ENCODE measurements at regions not wholly inside any gene's neighbourhood (a gene's known extent, or its start where the extent isn't known, plus 50 kb on each side); places are given as distances from the start of the nearest gene placed in this dataset.
"Not testable (repeated sequence)": the region's sequence is repeated elsewhere in the genome, so short reads cannot be mapped to it uniquely, and the experiment has no call there.

DNA sequence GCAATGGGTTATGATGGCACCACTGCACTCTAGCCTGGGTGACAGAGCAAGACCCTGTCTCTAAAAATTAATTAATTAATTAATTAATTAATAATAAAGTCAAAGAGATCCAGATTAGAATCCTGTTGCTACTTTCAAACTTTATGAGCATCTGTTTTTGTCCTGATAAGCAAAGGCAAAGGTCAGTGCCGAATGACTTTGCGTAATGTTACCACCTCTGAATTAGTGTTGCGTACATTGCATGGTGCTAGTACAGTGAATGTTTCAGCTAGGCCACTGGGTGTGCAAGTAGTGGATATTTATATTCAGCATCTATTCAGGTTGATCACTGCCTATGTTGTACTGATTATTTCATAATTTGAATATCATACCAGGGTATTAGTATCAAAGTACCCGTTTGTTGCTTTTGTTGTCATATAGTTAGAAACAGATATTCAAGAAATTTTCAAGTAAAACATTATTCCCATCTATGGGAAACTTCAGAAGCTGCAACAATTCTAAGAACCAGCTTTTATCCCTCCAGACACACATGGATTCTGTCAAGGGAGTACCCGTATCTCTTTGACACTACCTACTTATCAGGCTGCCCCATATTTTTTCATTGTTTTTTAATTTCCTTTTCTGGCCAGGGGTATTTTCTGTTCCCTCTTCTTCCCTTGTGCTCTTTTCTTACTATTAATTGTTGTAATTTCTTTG is 127.1 kb upstream of the GRM7 start:
- no peak for DNase-seq (ENCODE audit: low read depth in 1 of 2, low spot score in 1 of 2)

DNA sequence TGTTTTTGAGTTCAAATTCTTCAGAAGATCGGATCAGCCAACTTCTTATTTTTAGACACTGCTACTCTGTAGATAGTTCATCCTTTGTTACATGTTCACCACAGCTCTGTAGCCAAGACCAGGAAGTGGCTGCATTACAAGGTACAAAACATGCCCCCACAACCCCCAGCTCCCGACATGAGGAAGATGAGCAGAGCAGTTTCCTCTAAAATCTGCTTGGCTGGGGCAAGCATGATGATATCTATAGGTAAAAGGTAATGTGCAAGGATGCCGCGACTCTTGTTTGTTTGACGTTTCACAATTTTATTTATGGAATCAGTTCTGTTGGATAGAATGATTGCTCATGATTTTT is 126.5 kb upstream of the GRM7 start:
- DNase-seq (ENCODE audit: low read depth in 1 of 2, low spot score in 1 of 2) = no peak

DNA sequence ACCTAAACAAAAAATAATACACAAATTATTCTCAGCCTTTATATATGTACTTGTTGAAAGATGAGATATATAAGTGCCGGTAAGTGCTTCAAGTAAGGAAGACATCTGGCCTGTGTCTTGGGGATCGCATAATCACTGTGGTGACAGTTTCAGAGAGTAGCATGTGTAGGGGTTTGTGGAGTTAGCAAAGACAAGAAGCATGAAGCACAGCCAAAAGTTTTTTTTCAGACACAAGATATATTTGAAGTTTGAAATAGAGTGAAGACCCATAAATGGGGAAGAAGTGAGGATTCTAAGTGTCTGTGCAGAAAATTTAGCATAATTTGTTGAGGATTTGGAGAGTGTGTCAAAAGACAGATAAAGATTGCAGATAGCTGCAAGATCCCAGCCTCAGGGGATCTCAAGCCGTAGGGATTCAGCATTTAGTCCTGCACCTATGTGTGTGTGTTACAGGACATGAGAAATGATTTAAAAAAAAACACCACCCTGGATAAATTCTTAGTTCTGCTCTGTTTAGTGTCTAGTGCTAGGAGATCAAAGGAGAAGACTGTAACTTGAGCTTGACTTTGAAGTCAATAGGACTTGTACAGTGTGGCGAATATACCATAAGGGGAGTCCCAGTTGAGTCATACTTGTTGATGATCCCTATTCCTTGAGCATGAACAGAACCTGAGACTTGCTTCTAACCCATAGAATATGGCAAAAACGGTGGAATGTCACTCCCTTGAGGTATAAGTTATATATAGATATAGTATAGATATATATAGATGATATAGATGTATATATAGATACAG is 123.9 kb upstream of the GRM7 start:
- DNase-seq (ENCODE audit: low read depth in 1 of 2, low spot score in 1 of 2) = no peak

DNA sequence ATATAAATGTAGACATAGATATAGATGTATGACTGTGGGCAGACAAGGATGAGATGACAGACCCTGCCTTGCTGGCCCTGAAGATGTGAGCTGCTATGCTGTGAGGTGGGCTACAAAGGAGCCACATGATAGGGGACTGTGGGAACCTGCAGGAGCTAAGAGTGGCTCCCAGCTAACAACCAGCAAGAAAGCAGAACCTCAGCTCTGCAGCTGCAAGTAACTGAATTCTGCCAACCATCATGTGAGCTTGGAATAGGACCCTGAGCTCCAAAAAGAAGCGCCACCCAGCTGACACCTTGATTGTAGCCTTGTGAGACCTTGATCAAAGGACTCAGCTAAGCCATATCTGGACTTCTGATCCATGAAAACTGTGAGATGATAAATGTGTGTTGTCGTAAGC is 123.3 kb upstream of the GRM7 start:
- DNase-seq (ENCODE audit: low read depth in 1 of 2, low spot score in 1 of 2) = no peak

DNA sequence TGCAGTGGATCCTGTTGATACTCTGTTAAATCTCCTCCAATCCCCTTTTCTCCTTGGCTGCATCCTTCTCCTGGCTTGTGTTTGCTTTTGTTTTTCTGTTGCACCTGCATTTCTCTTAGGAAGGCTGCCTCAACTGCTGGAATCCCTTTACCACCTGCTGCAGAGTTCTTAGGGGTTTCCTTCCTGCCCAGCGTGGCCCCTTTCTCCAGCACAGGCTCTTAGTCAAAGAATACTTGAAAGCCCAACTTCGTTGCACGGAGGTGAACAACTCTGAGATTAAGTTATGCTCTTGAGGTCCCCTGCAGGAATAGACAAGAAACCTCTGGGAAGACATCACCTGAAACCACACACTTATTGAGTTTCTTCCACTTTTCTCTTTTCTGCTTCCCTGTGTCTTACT is 121.6 kb upstream of the GRM7 start:
- no peak for DNase-seq (ENCODE audit: low read depth in 1 of 2, low spot score in 1 of 2)

DNA sequence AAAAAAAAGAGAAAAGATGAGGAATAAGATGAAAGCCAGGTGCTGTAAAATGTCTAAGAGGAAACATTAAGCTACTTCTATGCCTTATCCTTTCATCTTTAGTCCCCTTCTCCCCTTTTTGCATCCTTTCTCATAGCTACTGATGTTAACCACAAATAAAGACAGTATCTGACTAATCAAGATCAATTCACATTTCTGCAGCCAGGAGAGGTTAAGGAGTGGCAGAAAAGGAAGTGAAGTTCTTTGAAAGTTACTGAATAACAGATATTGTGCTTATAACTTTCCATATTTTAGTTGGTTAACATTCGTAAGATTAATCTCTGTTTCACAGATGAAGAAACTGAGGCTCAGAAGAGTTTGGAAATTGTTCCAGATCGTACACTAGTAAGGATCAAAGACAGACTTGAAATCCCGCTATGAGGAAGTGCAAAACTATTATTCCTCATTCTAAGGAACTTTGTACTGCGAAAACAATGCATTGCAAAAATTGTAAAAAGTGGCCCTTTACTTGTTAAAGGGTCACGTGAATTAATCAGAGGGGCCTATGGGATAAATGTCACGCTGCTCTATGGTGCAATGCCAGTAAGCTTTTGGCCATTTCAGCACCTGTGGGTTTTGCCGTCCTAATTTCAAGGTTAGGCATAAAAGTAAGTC is 117.7 kb upstream of the GRM7 start:
- DNase-seq (ENCODE audit: low read depth in 1 of 2, low spot score in 1 of 2) = no peak

DNA sequence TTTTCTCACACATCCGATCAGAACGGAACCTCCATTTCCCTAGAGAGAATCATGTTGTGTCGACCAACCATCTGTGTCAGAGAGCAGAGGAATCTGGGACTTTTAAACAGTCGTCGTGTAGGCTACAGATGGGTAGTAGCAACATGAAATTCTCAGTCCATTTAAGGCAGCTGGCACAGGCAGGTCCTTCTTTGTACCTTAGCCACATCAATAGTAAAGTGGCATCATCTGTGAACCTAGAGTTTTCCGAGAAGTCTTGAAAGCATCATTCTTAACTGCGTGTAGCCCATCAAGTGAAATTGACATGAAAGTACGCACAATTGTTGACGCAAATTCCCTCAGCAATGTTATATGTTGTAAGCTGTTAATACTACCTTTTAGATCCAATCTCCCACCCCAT is 114.5 kb upstream of the GRM7 start:
- no peak for DNase-seq (ENCODE audit: low read depth in 1 of 2, low spot score in 1 of 2)

DNA sequence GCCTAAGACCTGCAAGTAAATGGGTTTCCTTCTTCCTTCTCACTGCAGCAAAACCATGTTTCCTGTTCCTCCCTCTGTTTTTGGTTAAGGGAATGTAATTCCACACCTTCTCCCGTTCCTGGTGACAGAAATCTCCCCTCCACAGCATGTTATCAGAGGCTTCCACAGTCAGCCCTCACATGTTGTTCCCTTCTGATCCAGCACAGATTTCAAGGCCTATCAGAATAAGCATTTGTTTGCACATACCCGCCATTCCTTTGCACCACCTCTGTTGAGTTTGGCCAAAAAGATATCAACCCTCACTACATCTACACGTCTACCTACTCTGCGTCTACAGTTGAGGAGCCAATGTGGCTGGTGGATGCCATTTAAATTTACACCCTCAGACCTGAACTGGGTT is 113.9 kb upstream of the GRM7 start:
- no peak for DNase-seq (ENCODE audit: low read depth in 1 of 2, low spot score in 1 of 2)

DNA sequence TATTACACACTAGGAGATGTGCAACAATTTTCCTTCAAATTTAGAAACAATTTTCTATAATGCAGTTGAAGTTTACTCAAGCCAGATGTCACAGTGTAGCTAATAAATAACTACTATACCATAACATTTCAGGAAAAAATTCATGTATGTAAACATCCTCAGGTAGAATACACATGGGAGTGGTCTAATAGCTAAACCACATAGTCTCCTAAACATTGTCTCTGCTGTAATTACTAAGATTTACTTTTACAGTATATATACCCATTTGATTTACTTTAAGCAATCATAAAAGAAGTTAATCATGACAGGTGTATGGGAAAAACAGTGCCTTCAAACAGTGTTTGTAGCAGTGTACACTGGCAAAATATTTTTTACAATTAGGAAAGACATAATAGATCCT is 110.1 kb upstream of the GRM7 start:
- DNase-seq (ENCODE audit: low read depth in 1 of 2, low spot score in 1 of 2) = no peak

DNA sequence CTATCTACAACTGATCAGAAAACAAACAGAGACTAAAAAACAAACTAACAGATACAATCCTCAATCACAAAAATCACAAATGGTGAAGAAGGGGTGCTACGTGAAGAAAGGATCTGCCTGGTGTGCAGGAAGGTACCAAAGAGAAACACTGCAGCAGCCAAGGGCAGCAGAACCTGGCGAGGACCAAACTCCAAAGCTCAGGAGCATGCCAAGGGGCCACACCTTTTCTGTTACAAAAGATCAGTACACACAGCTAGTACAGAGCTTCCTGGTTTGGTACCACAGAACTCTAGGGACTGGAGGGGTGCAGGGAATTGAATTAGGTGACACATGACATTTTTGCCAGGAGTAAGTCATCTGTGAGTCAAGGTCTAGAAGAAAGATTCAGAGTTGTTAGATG is 107.4 kb upstream of the GRM7 start:
- no peak for DNase-seq (ENCODE audit: low read depth in 1 of 2, low spot score in 1 of 2)

DNA sequence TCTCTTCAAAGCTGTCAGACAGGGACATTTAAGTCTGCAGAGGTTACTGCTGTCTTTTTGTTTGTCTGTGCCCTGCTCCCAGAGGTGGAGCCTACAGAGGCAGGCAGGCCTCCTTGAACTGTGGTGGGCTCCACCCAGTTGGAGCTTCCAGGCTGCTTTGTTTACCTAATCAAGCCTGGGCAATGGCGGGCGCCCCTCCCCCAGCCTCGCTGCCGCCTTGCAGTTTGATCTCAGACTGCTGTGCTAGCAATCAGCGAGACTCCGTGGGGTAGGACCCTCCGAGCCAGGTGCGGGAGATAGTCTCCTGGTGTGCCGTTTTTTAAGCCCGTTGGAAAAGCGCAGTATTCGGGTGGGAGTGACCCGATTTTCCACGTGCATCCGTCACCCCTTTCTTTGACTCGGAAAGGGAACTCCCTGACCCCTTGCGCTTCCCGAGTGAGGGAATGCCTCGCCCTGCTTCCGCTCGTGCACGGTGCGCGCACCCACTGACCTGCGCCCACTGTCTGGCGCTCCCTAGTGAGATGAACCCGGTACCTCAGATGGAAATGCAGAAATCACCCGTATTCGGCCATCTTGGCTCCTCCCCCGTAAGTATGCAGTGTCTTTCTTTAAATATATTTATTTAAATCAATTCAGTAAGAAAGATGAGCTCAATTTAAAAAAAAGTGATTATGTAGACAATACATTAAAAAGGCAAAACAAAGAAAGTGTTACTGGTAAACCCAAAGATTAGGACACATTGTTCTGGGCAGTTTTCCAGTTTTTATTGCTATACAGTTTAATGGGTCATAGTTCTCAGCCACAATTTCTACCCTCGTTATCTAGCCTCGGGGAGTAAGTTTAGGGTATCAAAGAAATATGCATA is 91.2 kb upstream of the GRM7 start:
- DNase-seq (ENCODE audit: low read depth in 1 of 2, low spot score in 1 of 2) = not testable (repeated sequence)

DNA sequence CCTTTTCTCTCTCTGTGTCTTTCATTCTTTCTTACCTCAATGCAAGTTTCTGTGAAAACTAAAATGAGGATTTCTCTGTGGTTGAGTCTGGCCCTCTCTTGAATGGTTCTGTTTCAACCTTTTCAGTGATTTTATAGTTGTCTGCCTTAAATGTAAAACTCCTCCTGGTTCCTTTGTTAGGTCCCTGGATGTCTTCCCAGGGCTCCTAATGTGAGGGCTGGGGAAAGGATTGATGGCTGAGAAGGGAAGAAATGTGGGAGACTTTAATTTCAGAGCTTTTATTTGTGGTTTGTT is 90.6 kb upstream of the GRM7 start:
- no peak for DNase-seq (ENCODE audit: low read depth in 1 of 2, low spot score in 1 of 2)

DNA sequence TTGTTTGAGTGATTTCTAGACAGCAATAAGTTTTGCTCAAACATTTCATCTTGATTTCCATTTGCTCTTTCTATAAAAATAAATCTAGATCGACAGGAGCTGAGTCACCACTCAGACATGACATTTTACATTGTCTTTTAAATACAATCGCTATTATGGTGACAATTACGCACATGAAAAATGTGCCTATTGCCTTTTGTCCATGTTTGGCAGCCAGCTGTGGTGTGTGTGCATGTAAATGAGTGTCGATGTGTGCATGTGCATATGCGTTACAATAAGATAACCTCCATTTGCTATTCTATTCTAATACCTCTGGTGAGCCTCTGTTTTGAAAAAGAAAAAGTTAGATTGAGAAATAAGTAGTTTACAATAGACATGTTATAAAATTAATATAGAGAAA is 89.7 kb upstream of the GRM7 start:
- DNase-seq (ENCODE audit: low read depth in 1 of 2, low spot score in 1 of 2) = no peak

DNA sequence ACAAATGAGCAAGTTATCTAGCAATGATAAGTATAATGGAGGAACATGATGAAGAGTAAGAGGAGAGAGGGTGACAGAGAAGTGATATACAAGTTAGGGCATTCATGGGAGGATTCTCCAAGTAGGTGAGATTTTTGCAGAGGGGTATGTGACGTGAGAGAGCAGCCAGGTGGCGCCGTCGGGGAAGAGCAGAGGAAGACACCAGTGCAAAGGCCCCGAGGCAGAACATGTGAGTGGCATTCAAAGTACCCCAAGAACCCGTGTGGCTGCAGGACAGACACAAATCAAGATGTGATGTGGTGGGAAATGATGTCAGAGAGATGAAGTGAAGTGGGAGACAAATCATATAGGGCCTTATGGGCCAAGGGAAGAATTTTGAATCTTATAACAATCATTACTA is 81.8 kb upstream of the GRM7 start:
- no peak for DNase-seq (ENCODE audit: low read depth in 1 of 2, low spot score in 1 of 2)

DNA sequence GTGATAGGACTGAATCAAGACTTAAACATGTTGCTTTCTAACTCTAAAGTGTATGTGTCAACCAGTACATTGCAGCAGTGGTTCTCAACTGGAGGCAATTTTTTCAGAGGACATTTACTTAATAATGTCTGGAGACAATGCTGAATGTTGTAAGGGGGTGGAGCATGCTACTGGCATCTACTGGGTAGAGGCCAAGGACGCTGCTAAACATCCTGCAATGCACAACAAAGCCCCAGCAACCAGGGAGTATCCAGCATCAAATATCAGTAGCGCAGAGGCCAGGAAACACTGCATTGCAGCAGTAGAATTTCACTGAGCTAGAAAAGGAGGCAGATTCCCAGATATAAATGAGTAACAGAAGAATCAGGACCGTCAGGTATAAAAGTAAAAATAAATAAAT is 79.8 kb upstream of the GRM7 start:
- DNase-seq (ENCODE audit: low read depth in 1 of 2, low spot score in 1 of 2) = no peak

DNA sequence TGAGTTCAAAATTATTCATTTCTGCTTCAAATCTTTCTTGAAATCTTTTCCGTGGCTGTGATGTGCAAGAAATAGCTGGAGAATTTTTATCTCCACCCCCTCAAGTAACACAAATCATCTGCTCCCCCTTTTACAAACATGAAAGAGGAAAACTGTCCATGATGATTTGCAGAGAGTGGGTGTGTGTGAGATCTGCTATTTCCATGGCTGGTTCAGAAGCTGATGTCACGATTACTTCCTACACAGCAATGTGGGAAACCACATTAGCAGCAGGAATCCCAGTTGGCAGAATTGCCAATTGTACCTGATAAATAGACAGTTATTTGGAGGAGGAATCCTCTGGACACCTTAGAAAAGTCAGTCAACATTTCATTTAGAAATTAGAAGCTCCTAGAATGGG is 75.2 kb upstream of the GRM7 start:
- no peak for DNase-seq (ENCODE audit: low read depth in 1 of 2, low spot score in 1 of 2)

DNA sequence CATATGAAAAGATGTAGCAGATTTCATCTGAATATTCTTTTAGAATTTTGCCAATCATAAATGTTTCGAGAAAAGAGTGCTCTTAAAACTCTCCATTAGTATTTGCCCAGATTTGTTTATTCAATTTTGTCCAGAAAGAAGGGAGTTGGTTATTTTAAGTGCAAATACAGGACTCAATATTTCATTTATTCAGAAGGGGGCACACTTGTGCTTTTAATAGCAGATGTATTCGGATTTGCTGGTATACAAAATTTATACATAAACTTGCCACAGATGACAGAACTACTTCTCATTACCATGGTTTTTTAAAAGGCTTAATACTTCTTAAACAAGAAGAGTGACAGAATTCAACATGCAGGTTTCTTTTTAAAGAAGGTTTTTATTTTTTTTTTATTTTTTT is 69.8 kb upstream of the GRM7 start:
- DNase-seq (ENCODE audit: low read depth in 1 of 2, low spot score in 1 of 2) = no peak

DNA sequence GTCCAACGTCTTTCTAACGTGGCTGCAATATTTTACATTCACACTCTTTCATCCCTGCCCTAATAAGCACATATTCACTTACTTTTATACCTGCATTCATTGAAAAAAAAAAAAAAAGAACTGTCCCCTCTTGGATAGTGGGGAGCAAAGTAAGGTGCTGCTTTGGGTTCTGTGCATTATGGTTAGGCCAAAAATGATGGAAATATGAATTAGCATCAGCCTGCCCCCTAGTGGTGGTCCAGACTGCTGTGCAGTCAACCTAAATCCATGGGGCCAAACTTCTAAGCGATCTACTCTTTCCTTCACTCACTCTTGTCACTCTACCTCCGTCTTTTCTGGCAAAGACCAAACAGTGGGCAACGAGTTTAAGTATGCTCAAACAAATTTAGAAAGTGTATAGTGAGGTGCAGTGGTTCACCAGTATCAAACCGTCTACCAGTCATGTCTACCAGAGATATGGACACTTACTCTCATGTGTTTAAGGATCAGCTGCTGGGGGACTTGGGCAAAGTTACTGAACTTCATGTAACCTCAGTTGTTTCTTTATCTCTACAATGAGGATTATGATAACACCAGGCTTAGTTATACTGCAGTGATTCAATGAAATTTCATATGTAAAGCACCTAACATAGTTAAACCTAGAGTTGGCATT is 61.5 kb upstream of the GRM7 start:
- peak in 1 of 2 donors; percentile 2 for DNase-seq (ENCODE audit: low read depth in 1 of 2, low spot score in 1 of 2)

DNA sequence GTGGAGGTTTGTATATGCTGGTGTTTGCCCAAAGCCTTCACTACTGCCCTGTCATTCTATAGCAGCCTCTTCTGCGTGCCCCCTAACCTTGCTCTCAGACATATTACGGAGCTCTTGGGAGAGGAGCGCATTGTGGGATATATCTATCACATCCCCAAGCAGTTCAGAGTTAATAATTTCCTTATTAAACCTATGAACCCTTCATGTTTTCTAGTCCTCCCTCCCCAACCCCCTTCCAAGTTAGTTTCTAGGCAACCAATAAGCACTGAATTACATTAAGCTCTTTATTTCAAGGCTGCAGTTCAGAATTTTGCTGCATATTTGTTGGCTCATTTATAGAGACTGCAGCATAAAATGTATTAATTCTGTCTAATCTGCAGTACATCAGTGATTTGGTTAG is 57.3 kb upstream of the GRM7 start:
- no peak for DNase-seq (ENCODE audit: low read depth in 1 of 2, low spot score in 1 of 2)

DNA sequence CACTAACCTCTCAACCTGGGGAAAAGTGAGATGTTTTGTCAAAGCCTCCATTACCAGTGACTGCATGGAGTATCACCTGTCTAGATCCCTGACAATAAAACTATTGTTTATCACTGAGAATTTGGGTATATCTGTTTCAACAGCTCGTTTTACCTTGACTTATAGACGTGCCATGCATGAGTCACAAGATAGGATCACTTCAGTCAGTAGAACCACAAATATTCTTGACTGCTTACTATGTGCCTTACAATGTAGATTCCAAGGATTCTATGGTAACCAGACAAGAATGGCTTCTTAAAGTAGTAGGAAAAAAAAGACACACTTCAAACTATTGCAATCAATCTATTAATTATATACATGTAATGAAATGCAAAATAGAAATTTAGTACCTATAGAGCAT is 55.7 kb upstream of the GRM7 start:
- DNase-seq (ENCODE audit: low read depth in 1 of 2, low spot score in 1 of 2) = no peak

DNA sequence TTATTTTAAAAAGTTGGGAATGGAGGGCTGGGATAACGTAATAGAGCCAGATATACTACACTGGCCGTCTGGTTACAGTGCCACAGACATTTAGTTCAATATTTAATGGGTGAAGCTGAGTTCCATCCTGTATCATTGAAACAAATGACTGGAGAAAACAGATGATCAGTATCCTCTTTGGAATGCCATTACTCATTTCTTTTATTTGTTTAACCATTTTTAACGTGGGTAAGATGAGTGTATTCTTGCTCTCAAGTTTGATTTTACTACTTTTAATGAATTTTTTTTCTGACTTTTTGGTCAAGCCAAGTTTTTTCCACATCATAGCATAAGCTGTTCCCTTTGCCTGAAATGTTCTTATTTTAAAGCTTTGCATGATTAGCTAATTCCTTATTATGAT is 53.9 kb upstream of the GRM7 start:
- DNase-seq (ENCODE audit: low read depth in 1 of 2, low spot score in 1 of 2) = no peak
